HG03097 (cell line): ENCODE measurements at regions not wholly inside any gene's neighbourhood (a gene's known extent, or its start where the extent isn't known, plus 50 kb on each side); places are given as distances from the start of the nearest gene placed in this dataset.
"Not testable (repeated sequence)": the region's sequence is repeated elsewhere in the genome, so short reads cannot be mapped to it uniquely, and the experiment has no call there.

Source experiments
- ATAC-seq: cut with Tn5 transposase; IDR thresholded peaks from one replicate; pipeline ENCODE4 v1.9.1; 2021; ENCODE audit not compliant: unreplicated experiment, low FRiP score

GRCh38 chr3:15851735-15852134 is 54.0 kb upstream of the ANKRD28 start:
- no peak for ATAC-seq

- ATAC-seq, result peak; percentile 57
Observed at GRCh38 chr3:15858547-15859506, 61.0 kb upstream of the ANKRD28 start.

GRCh38 chr3:15859507-15860013 is 61.8 kb upstream of the ANKRD28 start:
- peak; percentile 79 for ATAC-seq

- peak; percentile 51 for ATAC-seq
Observed at GRCh38 chr3:15860014-15860934, 62.5 kb upstream of the ANKRD28 start.

- ATAC-seq, result no peak
Observed at GRCh38 chr3:15861163-15861562, 63.4 kb upstream of the ANKRD28 start.

GRCh38 chr3:15872807-15873206 is 75.0 kb upstream of the ANKRD28 start:
- no peak for ATAC-seq

GRCh38 chr3:15873415-15873814 is 75.6 kb upstream of the ANKRD28 start:
- ATAC-seq, result no peak

- no peak for ATAC-seq
Observed at GRCh38 chr3:15875016-15875689, 77.4 kb upstream of the ANKRD28 start.

GRCh38 chr3:15876669-15877068 is 78.9 kb upstream of the ANKRD28 start:
- no peak for ATAC-seq

- no peak for ATAC-seq
Observed at GRCh38 chr3:15877813-15878212, 80.0 kb upstream of the ANKRD28 start.

- not testable (repeated sequence) for ATAC-seq
Observed at GRCh38 chr3:15879787-15880186, 82.0 kb upstream of the ANKRD28 start.

- no peak for ATAC-seq
Observed at GRCh38 chr3:15882577-15882976, 84.8 kb upstream of the ANKRD28 start.

GRCh38 chr3:15884132-15884531 is 86.4 kb upstream of the ANKRD28 start:
- no peak for ATAC-seq

- no peak for ATAC-seq
Observed at GRCh38 chr3:15886521-15886920, 88.7 kb upstream of the ANKRD28 start.

- ATAC-seq, result no peak
Observed at GRCh38 chr3:15887261-15887660, 89.5 kb upstream of the ANKRD28 start.

- ATAC-seq, result no peak
Observed at GRCh38 chr3:15889936-15890335, 92.2 kb upstream of the ANKRD28 start.

GRCh38 chr3:15892311-15893227 is 94.8 kb upstream of the ANKRD28 start:
- ATAC-seq, result no peak

GRCh38 chr3:15894382-15894781 is 96.6 kb upstream of the ANKRD28 start:
- no peak for ATAC-seq

GRCh38 chr3:15896500-15896899 is 98.7 kb upstream of the ANKRD28 start:
- ATAC-seq, result no peak
